HG03342 (cell line): ENCODE measurements at regions not wholly inside any gene's neighbourhood (a gene's known extent, or its start where the extent isn't known, plus 50 kb on each side); places are given as distances from the start of the nearest gene placed in this dataset.
A peak's percentile ranks its signal among the peaks of the same experiment; 100 is the strongest.
"Not testable (repeated sequence)": the region's sequence is repeated elsewhere in the genome, so short reads cannot be mapped to it uniquely, and the experiment has no call there.

Source experiments
- ATAC-seq: cut with Tn5 transposase; IDR thresholded peaks from one replicate; pipeline ENCODE4 v1.9.1; 2021; ENCODE audit warnings: mild to moderate bottlenecking, moderate library complexity; ENCODE audit not compliant: unreplicated experiment

- ATAC-seq = no peak
These were observed 193.2 kb downstream of the GOLGA6L6 start for GRCh38 chr15:20348291-20348899.

- no peak for ATAC-seq
These were observed 195.4 kb downstream of the GOLGA6L6 start for GRCh38 chr15:20346082-20346805.

- ATAC-seq = no peak
These were observed 196.1 kb downstream of the GOLGA6L6 start for GRCh38 chr15:20345401-20345958.

- ATAC-seq = no peak
These were observed 196.8 kb downstream of the GOLGA6L6 start for GRCh38 chr15:20344601-20345400.

GRCh38 chr15:20343395-20344211 lies 198.0 kb downstream of the GOLGA6L6 start:
- not testable (repeated sequence) for ATAC-seq

- ATAC-seq = not testable (repeated sequence)
These were observed 198.8 kb downstream of the GOLGA6L6 start for GRCh38 chr15:20342601-20343394.

GRCh38 chr15:20341901-20342600 lies 199.5 kb downstream of the GOLGA6L6 start:
- ATAC-seq = no peak

GRCh38 chr15:20340931-20341661 lies 200.5 kb downstream of the GOLGA6L6 start:
- ATAC-seq = no peak

- ATAC-seq = peak; percentile 48
These were observed 201.2 kb downstream of the GOLGA6L6 start for GRCh38 chr15:20340331-20340811.

GRCh38 chr15:20339086-20339791 lies 202.4 kb downstream of the GOLGA6L6 start:
- ATAC-seq = not testable (repeated sequence)

GRCh38 chr15:20338671-20339070 lies 202.9 kb downstream of the GOLGA6L6 start:
- not testable (repeated sequence) for ATAC-seq

GRCh38 chr15:20337238-20337637 lies 204.4 kb downstream of the GOLGA6L6 start:
- not testable (repeated sequence) for ATAC-seq

GRCh38 chr15:20334451-20334850 lies 207.1 kb downstream of the GOLGA6L6 start:
- not testable (repeated sequence) for ATAC-seq

GRCh38 chr15:20325751-20326150 lies 215.8 kb downstream of the GOLGA6L6 start:
- ATAC-seq = not testable (repeated sequence)

- not testable (repeated sequence) for ATAC-seq
These were observed 224.5 kb downstream of the GOLGA6L6 start for GRCh38 chr15:20317132-20317531.

- ATAC-seq = not testable (repeated sequence)
These were observed 230.5 kb downstream of the GOLGA6L6 start for GRCh38 chr15:20311014-20311680.

- no peak for ATAC-seq
These were observed 231.0 kb downstream of the GOLGA6L6 start for GRCh38 chr15:20310603-20311002.
